SK-N-SH treated with all-trans-retinoic acid at 6 μM for 48 hours (cell line): ENCODE measurements at regions not wholly inside any gene's neighbourhood (a gene's known extent, or its start where the extent isn't known, plus 50 kb on each side); places are given as distances from the start of the nearest gene placed in this dataset.

Experiments used
- ATAC-seq: fragments of 200-7000 bp; cut with Tn5 transposase; 3 replicates; pipeline ENCODE4 v1.9.1; 2020; ENCODE audit warnings: mild to moderate bottlenecking, moderate library complexity
- ARNTL ChIP-seq: fragments of 450-650 bp; formaldehyde crosslinking; IDR thresholded peaks from 2 replicates; pipeline ENCODE4 v1.5.0; 2020; ENCODE audit warnings: low read depth, mild to moderate bottlenecking, moderate library complexity, borderline replicate concordance
- BACH2 ChIP-seq: fragments of 250-450 bp; sonication (Bioruptor Pico); IDR thresholded peaks from 2 replicates; pipeline ENCODE4 v1.9.0; 2021; ENCODE audit warnings: mild to moderate bottlenecking, borderline replicate concordance
- CSDC2 ChIP-seq: fragments of 250-450 bp; sonication (Bioruptor Pico); IDR thresholded peaks from 2 replicates; pipeline ENCODE4 v1.5.0; 2020; ENCODE audit warnings: mild to moderate bottlenecking, moderate library complexity
- ESRRG ChIP-seq: fragments of 250-450 bp; sonication (Bioruptor Pico); IDR thresholded peaks from 2 replicates; pipeline ENCODE4 v1.6.1; 2021; ENCODE audit warnings: mild to moderate bottlenecking
- GLIS3 ChIP-seq: fragments of 250-450 bp; sonication (Bioruptor Pico); IDR thresholded peaks from 2 replicates; pipeline ENCODE4 v1.5.0; 2020; ENCODE audit warnings: mild to moderate bottlenecking, moderate library complexity
- ISL1 ChIP-seq: fragments of 250-450 bp; sonication (Bioruptor Pico); IDR thresholded peaks from 2 replicates; pipeline ENCODE4 v2.1.2; 2022; ENCODE audit warnings: mild to moderate bottlenecking, moderate library complexity
- OSR1 ChIP-seq: fragments of 250-450 bp; sonication (Bioruptor Pico); IDR thresholded peaks from 2 replicates; pipeline ENCODE4 v1.8.0; 2022; ENCODE audit warnings: moderate library complexity, mild to moderate bottlenecking, inconsistent platforms
- PPARA ChIP-seq: fragments of 250-450 bp; sonication (Bioruptor Pico); IDR thresholded peaks from 2 replicates; pipeline ENCODE4 v1.5.0; 2020; ENCODE audit warnings: mild to moderate bottlenecking, borderline replicate concordance
- RARB ChIP-seq: fragments of 250-450 bp; sonication (Bioruptor Pico); IDR thresholded peaks from 2 replicates; pipeline ENCODE4 v1.8.0; 2021; ENCODE audit warnings: mild to moderate bottlenecking, moderate library complexity
- SNAI2 ChIP-seq: fragments of 250-450 bp; sonication (Bioruptor Pico); IDR thresholded peaks from 2 replicates; pipeline ENCODE4 v1.5.0; 2020; ENCODE audit warnings: mild to moderate bottlenecking, moderate library complexity
- TCF4 ChIP-seq: fragments of 250-450 bp; sonication (Bioruptor Pico); IDR thresholded peaks from 2 replicates; pipeline ENCODE4 v1.8.0; 2021; ENCODE audit warnings: mild to moderate bottlenecking, moderate library complexity, borderline replicate concordance
- TOX ChIP-seq: fragments of 250-450 bp; sonication (Bioruptor Pico); IDR thresholded peaks from 2 replicates; pipeline ENCODE4 v1.8.0; 2021; ENCODE audit warnings: mild to moderate bottlenecking, moderate library complexity, borderline replicate concordance
- ZC3H10 ChIP-seq: fragments of 250-450 bp; sonication (Bioruptor Pico); IDR thresholded peaks from 2 replicates; pipeline ENCODE4 v1.5.1; 2021; ENCODE audit warnings: mild to moderate bottlenecking, moderate library complexity
- ZFP3 ChIP-seq: fragments of 250-450 bp; sonication (Bioruptor Pico); IDR thresholded peaks from 2 replicates; pipeline ENCODE4 v1.5.0; 2020; ENCODE audit warnings: mild to moderate bottlenecking, moderate library complexity
- ZFP30 ChIP-seq: fragments of 450-650 bp; formaldehyde crosslinking; IDR thresholded peaks from 2 replicates; pipeline ENCODE4 v1.5.0; 2022; ENCODE audit warnings: mild to moderate bottlenecking, moderate library complexity
- ZNF565 ChIP-seq: fragments of 450-650 bp; formaldehyde crosslinking; conservative IDR thresholded peaks from 2 replicates; pipeline ENCODE4 v1.5.0; 2020; ENCODE audit warnings: low read depth, mild to moderate bottlenecking, moderate library complexity
- ZNF70 ChIP-seq: fragments of 450-650 bp; formaldehyde crosslinking; IDR thresholded peaks from 2 replicates; pipeline ENCODE4 v1.5.0; 2020; ENCODE audit warnings: mild to moderate bottlenecking, moderate library complexity
- ZNF8 ChIP-seq: fragments of 450-650 bp; formaldehyde crosslinking; IDR thresholded peaks from 2 replicates; pipeline ENCODE4 v1.5.0; 2020; ENCODE audit warnings: mild to moderate bottlenecking, moderate library complexity
- TF ChIP-seq, protein P1 (sequence below): fragments of 250-450 bp; sonication (Bioruptor Pico); IDR thresholded peaks from 2 replicates; pipeline ENCODE4 v1.8.0; 2020; ENCODE audit warnings: mild to moderate bottlenecking, moderate library complexity, borderline replicate concordance
- TF ChIP-seq, protein P2 (sequence below): fragments of 250-450 bp; sonication (Bioruptor Pico); IDR thresholded peaks from 2 replicates; pipeline ENCODE4 v1.8.0; 2021; ENCODE audit warnings: low read depth, mild to moderate bottlenecking, moderate library complexity, borderline replicate concordance
- TF ChIP-seq, protein P3 (sequence below): fragments of 250-450 bp; sonication (Bioruptor Pico); IDR thresholded peaks from 2 replicates; pipeline ENCODE4 v1.5.1; 2020; ENCODE audit warnings: low read depth, mild to moderate bottlenecking, moderate library complexity
- TF ChIP-seq, protein P4 (sequence below): fragments of 250-450 bp; sonication (Bioruptor Pico); IDR thresholded peaks from 2 replicates; pipeline ENCODE4 v1.5.1; 2021; ENCODE audit warnings: mild to moderate bottlenecking, moderate library complexity
- TF ChIP-seq, protein P5 (sequence below): fragments of 250-450 bp; sonication (Bioruptor Pico); IDR thresholded peaks from 2 replicates; pipeline ENCODE4 v1.5.0; 2020; ENCODE audit warnings: mild to moderate bottlenecking, moderate library complexity

DNA sequence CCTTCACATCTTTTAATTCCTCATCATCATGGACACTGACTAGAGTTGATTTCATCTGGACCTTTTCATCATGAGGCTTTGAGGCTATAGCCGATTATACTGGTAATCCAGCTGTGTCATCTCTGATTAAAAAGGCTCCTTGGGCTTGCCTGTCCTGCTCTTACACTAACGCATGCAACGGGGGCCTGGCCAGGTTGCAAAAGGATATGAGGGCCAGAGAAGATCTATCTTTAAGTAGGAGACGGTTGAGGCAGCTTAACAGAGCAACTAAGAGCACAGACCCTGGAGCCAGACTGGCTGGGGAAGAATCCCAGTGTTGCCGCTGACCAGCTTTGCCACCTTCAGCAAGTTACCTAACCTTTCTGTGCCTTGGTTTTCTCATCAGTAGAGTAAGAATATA is 211.5 kb downstream of the PTEN start:
- TF ChIP-seq GLIS3 (no peak), PPARA (CRISPR knock-in tag) (no peak), ZC3H10 (CRISPR knock-in tag) (no peak)
- TF ChIP-seq, protein P1, sequence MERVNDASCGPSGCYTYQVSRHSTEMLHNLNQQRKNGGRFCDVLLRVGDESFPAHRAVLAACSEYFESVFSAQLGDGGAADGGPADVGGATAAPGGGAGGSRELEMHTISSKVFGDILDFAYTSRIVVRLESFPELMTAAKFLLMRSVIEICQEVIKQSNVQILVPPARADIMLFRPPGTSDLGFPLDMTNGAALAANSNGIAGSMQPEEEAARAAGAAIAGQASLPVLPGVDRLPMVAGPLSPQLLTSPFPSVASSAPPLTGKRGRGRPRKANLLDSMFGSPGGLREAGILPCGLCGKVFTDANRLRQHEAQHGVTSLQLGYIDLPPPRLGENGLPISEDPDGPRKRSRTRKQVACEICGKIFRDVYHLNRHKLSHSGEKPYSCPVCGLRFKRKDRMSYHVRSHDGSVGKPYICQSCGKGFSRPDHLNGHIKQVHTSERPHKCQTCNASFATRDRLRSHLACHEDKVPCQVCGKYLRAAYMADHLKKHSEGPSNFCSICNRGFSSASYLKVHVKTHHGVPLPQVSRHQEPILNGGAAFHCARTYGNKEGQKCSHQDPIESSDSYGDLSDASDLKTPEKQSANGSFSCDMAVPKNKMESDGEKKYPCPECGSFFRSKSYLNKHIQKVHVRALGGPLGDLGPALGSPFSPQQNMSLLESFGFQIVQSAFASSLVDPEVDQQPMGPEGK (CRISPR knock-in tag), result no peak
- ATAC-seq, result no peak

DNA sequence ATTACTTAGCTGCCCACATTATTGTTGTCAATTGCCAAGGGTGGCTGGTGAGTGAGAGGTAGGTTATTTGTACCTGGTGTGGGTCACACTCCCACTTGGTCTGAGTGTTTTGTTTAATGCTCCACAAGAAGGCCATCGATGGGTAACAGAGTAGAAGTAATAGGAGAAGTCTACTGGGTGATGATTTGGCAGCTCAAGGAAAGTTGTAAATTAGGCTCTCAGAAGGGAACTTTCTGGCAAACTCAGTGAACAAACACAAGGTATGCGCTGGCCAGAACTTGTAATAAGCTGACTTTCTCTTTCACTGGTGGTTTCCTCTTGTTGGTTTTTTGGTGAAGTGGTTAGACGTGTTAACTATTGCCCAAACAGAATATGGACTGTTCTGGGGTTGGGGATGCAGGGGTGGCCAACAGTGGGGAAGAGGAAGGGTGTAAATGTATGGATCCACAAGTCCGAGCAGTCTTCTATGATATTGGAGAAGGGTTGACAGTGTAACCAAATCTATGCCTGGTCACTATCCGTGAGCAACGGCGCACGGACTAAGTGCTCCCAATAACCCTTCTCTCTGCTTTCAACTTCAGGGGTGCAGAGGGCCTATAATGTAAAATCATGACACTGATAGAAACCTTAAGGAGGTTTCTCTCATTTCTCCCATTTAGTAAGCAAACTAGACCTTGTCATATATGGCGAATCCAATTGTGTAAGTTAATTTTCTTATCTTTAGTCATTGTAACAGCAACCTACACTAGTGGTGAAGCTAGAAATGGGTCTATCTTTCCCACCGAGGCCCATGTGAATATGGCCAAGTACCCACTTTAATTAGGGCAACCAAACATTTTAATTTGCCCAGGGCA is 212.8 kb downstream of the PTEN start:
- no peak for ATAC-seq
- TF ChIP-seq PPARA (CRISPR knock-in tag), result no peak
- no peak for TF ChIP-seq TOX (CRISPR knock-in tag)
- no peak for TF ChIP-seq ARNTL
- no peak for TF ChIP-seq CSDC2
- TF ChIP-seq, protein P1 (CRISPR knock-in tag), result no peak
- TF ChIP-seq OSR1 (CRISPR knock-in tag), result no peak
- no peak for TF ChIP-seq ZFP3 (CRISPR knock-in tag)
- TF ChIP-seq, protein P2, sequence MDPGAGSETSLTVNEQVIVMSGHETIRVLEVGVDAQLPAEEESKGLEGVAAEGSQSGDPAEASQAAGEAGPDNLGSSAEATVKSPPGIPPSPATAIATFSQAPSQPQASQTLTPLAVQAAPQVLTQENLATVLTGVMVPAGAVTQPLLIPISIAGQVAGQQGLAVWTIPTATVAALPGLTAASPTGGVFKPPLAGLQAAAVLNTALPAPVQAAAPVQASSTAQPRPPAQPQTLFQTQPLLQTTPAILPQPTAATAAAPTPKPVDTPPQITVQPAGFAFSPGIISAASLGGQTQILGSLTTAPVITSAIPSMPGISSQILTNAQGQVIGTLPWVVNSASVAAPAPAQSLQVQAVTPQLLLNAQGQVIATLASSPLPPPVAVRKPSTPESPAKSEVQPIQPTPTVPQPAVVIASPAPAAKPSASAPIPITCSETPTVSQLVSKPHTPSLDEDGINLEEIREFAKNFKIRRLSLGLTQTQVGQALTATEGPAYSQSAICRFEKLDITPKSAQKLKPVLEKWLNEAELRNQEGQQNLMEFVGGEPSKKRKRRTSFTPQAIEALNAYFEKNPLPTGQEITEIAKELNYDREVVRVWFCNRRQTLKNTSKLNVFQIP (CRISPR knock-in tag), result no peak
- no peak for TF ChIP-seq ZC3H10 (CRISPR knock-in tag)
- no peak for TF ChIP-seq SNAI2 (CRISPR knock-in tag)
- no peak for TF ChIP-seq TCF4
- TF ChIP-seq ISL1, result no peak
- TF ChIP-seq ZNF70 (CRISPR knock-in tag), result no peak
- no peak for TF ChIP-seq GLIS3
- no peak for TF ChIP-seq ZNF8 (CRISPR knock-in tag)
- TF ChIP-seq, protein P3, sequence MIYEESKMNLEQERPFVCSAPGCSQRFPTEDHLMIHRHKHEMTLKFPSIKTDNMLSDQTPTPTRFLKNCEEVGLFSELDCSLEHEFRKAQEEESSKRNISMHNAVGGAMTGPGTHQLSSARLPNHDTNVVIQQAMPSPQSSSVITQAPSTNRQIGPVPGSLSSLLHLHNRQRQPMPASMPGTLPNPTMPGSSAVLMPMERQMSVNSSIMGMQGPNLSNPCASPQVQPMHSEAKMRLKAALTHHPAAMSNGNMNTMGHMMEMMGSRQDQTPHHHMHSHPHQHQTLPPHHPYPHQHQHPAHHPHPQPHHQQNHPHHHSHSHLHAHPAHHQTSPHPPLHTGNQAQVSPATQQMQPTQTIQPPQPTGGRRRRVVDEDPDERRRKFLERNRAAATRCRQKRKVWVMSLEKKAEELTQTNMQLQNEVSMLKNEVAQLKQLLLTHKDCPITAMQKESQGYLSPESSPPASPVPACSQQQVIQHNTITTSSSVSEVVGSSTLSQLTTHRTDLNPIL, result no peak

DNA sequence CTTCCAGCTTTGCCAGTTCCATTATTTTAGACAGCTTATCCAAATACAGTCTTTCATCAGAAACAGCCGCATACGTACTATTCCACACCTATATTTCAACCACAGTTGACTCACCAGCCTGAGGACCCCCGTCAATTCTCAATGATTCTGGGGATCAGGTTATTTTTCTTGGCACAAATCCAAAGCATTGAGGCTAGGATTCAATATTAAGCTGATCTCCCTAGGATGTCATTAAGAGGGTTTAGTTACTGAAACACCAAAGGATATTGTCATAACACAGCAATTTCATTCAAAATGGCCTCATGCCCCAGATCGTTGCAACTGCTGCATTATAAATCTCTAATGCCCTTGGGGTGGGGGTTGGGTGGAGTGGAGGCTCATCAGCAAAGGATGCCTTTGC is 214.6 kb downstream of the PTEN start:
- no peak for ATAC-seq
- TF ChIP-seq ZNF8 (CRISPR knock-in tag) (no peak), OSR1 (CRISPR knock-in tag) (no peak), BACH2 (no peak), TCF4 (no peak), PPARA (CRISPR knock-in tag) (no peak), ZFP30 (CRISPR knock-in tag) (no peak), ZFP3 (CRISPR knock-in tag) (no peak), RARB (CRISPR knock-in tag) (no peak), ZNF565 (no peak), TOX (CRISPR knock-in tag) (no peak), ESRRG (CRISPR knock-in tag) (no peak), CSDC2 (no peak), ARNTL (no peak)
- TF ChIP-seq, protein P3, result no peak
- TF ChIP-seq, protein P4, sequence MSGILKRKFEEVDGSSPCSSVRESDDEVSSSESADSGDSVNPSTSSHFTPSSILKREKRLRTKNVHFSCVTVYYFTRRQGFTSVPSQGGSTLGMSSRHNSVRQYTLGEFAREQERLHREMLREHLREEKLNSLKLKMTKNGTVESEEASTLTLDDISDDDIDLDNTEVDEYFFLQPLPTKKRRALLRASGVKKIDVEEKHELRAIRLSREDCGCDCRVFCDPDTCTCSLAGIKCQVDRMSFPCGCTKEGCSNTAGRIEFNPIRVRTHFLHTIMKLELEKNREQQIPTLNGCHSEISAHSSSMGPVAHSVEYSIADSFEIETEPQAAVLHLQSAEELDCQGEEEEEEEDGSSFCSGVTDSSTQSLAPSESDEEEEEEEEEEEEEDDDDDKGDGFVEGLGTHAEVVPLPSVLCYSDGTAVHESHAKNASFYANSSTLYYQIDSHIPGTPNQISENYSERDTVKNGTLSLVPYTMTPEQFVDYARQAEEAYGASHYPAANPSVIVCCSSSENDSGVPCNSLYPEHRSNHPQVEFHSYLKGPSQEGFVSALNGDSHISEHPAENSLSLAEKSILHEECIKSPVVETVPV (CRISPR knock-in tag), result no peak
- TF ChIP-seq, protein P5, sequence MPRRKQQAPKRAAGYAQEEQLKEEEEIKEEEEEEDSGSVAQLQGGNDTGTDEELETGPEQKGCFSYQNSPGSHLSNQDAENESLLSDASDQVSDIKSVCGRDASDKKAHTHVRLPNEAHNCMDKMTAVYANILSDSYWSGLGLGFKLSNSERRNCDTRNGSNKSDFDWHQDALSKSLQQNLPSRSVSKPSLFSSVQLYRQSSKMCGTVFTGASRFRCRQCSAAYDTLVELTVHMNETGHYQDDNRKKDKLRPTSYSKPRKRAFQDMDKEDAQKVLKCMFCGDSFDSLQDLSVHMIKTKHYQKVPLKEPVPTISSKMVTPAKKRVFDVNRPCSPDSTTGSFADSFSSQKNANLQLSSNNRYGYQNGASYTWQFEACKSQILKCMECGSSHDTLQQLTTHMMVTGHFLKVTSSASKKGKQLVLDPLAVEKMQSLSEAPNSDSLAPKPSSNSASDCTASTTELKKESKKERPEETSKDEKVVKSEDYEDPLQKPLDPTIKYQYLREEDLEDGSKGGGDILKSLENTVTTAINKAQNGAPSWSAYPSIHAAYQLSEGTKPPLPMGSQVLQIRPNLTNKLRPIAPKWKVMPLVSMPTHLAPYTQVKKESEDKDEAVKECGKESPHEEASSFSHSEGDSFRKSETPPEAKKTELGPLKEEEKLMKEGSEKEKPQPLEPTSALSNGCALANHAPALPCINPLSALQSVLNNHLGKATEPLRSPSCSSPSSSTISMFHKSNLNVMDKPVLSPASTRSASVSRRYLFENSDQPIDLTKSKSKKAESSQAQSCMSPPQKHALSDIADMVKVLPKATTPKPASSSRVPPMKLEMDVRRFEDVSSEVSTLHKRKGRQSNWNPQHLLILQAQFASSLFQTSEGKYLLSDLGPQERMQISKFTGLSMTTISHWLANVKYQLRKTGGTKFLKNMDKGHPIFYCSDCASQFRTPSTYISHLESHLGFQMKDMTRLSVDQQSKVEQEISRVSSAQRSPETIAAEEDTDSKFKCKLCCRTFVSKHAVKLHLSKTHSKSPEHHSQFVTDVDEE (CRISPR knock-in tag), result no peak
